Pons (tissue), 1 donor: ENCODE measurements at regions not wholly inside any gene's neighbourhood (a gene's known extent, or its start where the extent isn't known, plus 50 kb on each side); places are given as distances from the start of the nearest gene placed in this dataset.
A peak's percentile ranks its signal among the peaks of the same experiment; 100 is the strongest.

ENCODE experiments used
- DNase-seq: peaks from one replicate; pipeline ENCODE4 v3.0.0-alpha.2; 2016; ENCODE audit warnings: low spot score

DNA sequence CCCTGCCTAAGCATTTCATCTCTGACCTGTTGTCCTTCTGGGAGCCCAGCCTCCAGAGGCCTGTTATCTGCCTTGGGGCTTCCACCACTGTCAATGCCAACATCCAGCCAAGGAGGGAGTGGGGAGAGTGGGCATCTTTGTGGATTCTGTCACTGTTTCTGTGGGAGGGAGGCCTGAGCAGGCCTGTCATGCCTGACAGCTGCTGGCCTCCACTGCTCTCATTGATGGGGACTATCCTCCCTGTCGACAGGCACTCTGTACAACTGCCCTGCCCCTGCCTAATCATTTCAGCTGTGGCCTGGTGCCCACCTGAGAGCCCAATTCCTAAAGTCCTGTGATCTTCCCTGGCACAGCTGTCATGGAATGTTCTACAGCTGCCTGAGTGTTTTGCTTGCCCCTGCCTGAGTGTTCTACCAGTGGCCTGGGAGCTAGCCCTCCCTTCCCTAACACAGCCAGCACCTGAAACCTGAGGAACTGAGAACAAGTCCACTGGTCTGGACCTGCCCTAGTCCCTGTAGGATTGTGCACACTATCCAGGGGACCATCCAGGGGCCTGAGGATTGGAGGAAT is 145.3 kb downstream of the FAM83B start:
- DNase-seq, result no peak

DNA sequence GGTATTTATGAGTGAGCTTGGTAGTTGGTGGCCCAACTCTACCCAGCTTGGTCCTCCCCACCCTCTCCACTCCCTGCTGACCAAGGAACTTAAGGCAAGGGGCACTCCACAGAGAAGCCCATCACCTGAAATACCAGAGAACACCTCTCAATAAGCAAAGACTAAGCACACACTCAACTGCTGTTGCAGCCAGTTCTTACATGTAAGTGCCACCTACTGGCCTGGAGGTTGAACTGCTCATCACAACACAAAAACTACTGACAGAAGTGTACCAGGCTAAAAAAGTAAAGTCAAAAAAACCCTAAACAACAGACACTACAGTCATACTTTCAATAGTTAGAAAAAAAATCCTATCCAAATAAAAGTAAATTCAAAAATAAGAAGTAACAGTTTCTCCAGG is 146.2 kb downstream of the FAM83B start:
- DNase-seq, result no peak

DNA sequence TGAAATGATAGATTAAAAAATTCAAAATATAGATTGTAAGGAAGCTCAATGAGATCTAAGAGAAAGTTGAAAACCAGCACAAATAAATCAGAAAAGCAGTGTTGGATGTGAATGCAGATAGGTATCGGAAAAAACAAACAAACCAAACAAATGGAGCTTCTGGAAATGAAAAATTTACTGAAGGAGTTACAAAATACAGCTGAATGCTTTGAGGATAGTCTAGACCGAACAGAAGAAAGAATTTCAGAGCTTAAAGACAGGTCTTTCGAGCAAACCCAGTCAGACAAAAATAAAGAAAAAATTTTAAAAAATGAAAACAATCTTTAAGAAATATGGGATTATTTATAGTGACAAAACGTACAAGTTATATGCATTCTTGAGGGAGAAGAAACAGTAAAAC is 146.7 kb downstream of the FAM83B start:
- DNase-seq, result no peak

DNA sequence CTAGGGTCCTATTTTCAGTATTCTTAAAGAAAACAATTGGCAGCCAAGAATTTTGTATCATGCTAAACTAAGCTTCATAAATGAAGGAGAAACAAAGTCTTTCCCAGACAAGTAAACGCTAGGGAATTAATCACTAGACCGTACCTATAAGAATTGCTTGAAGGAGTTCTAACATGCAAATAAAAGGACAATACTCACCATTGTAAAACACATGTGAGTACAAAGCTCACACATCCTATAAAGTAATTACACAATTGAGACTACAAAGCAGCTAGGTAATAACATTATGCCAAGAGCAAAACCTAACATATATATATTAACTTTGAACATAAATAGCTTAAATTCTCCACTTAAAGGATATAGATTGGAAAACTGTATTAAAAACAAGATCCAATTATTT is 147.4 kb downstream of the FAM83B start:
- no peak for DNase-seq

DNA sequence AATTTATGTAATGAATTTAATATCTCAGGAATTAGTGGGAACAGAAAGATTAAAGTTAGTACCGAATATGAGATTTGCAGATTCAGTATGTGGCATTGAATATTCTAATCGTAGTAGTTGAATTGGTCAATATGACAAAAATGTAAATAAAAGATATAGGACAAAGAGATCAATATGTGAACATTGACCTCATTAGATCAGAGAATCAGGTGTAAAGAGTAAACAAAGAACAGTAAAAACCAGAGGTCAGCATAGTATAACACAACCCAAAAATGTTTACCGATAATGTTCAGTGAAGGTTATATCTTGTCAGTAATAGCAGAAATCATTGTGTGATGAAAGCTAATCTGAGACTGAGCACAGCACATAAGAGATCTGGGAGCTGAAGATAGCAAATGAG is 152.0 kb downstream of the FAM83B start:
- DNase-seq, result no peak

DNA sequence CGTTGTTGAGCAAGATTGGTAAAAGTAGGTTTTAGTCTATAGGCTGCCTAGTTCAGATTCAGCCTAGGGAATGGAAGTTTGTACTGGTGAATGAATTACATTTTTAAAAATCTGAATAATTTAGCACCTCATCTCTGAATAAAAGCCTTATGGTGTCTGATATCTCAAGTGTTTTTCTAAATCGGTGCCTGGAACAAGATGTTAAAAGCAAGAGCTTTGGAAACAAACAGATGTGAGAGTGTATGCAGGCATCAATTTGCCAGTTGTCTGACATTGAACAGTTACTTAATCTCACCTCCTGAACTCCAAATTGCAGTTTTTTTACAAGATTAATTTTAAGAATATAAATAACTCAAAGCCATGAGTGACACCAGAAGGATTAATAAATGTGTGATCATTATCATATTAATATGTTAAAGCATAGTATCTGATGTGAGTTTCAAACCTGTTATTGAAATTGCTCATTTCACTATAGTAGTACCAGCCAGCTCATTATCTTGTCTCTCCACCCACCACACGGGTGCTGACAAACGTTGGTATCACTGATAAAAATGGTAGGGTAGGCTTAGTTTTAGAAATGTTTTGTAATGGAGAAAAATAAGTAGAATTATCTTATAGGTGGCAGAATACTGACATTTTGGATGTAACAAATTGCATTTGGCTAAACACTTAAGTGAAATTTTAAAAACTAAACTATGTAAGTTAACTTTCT is 157.3 kb downstream of the FAM83B start:
- no peak for DNase-seq

DNA sequence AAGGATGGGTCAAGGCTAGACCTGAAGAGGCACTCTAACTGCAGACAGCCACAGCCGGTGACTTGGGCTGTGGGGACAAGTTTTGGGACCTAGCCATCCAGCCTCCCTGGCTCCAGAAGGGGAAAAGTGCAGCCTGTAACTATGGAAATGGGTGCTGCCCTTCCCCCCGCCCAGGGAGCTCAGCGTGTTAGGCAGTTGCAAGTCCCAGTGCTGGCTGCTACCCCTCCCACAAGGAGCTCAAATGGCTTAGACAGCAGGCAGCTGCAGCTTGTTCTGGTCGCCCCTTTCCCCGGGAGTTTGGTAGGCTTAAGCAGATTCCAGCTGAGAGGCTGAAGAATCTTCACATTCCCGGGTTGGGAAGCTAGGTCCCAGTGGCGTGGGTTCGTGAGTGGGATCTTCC is 162.6 kb downstream of the FAM83B start:
- DNase-seq, result no peak

DNA sequence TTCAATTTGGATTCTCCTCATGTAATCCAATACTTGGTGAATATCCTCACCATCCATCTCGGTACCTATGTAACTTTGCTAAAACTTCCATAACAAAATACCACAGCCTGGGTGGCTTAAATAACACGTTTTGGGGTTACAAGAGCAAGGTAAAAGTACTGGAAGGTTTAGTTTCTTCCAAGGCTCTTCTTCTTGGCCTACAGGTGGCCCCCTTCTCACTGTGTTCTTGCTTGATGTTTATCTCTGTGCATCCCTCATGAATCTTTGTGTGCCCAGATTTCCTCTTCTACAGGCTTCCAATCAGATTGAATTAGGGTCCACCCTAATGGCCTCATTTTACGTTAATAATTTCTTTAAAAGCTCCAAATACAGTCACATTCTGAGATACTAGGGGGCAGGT is 163.3 kb upstream of the HCRTR2 start:
- no peak for DNase-seq

DNA sequence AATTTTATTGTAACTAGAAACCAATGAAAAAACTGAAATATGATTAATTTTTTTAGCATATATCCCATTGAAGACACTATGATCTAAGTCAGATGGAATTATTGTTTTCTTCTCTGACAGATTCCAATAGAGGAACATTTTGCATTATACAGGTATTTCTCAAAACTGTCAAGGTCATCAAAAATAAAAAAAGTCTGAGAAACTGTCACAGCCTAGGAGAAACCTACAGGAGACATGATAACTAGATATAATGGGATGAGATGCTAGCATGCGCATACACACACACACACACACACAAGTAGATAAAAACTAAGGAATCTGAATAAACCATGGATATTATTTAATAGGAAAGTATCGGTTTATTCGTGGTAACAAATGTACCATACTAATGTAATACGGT is 161.9 kb upstream of the HCRTR2 start:
- no peak for DNase-seq

DNA sequence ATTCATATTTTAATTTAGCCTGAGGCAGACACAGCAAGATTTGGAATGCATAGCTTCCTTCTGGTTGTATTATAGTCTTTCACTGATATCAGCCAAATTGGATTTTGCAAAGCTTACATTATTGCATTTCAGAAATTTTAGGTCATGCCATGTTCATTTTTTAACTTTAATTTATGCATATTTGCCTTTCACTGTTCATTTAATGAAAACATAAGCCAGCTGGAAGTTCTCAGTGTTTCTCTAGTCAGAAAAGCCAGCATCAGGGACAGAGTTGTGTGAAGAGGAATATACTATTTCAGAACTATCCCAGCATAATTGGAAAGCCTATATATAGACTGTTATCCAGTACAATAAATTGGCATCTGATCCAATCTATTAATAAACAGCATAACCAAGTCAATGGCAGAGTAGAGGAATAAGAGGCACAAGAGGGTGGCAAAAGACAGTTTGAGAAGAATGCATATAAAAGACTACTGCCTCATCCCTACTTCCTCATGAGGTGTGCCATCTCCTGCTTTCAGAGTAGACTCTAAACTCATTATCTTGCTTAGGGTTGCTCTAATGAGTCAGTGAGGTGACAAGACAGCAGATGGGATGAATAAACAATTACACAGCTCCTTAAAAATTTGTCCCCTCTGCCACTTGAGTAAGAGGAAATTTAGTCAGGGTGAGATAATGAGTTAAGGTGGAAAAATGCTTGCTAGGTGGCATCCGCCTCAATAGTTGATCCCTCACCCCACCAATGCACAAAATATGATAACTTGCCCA is 159.8 kb upstream of the HCRTR2 start:
- no peak for DNase-seq

DNA sequence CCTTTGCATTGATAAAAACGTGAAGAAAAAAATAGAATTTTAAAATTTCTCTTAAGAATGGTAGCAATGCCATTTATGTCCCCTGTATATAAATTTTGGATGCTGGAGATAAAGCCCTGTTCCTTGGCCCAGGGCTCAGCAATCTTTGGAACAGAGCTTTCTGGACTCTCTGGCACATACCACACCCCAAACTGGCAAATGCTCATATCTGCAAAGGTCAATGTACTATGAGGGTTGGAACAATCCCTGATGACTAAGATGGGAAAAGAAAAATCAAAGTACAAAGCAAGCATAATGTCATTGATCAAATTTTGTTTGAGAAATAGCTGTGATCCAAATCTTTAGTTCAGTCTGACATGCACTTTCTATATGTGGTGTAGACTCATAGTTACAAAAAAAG is 158.1 kb upstream of the HCRTR2 start:
- no peak for DNase-seq

DNA sequence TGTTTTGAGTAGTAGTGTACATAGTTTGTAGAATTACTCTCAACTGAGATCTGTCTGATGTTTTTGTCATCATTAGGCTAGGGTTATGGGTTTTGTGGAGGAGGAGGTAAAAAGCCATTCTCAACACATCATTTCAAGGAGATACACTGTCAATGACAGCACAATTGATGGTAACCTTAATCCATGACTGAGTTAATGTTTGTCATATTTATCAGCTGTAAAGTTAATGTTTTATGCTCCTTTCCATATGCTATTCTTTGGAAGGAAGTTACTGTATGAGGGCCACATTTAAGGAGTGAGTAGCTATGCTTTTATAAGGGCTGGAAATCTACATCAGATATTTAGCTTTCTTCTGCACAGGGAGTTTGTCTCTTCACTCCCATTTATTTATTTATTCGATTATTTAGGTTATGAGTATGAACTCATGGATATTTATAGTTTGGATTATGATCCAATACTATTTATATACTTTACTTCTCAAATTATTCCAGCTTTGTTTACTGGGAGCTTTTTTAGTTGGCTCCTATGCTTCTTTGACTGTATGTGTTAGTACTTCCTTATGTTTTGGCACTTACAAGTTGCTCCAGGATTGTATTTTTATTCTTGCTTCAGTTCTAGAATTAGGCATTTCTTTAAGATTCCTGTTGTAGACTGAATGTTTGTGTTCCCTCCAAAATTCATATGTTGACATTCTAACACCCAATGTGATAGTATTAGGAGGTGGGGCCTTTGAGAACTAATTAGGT is 156.6 kb upstream of the HCRTR2 start:
- no peak for DNase-seq

DNA sequence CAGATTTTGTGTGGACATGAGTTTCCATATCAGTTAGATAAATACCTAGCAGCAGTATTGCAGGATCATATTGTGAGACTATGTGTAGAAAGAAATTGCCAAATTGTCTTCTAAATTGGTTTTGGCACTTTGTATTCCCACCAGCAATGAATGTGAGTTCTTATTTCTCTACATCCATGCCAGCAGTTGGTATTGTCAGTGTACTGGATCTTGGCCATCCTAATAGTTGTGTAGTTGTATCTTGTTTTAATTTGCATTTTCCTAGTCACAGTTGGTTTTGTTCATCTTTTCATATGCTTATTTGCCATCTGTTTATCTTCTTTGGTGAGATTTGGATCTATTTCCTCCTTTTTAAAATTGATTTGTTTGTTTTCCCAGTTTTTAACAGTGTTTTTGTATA is 154.7 kb upstream of the HCRTR2 start:
- DNase-seq, result no peak

DNA sequence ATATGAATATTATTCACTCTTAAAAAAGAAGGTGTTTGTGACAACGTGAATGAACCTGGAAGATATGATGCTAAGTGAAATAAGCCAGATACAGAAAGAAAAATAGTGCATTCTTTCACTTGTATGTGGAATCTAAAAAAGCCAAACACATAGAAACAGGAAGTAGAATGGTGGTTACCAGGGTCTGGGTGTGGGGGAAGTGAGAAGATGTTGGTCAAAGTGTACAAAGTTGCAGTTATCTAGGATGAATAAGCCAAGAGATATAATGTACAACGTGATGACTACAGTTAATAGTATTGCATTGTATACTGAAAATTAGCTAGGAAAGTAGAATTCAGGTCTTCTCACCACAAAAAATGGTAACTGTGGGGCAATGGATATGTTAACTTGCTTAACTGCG is 151.1 kb upstream of the HCRTR2 start:
- DNase-seq, result no peak

DNA sequence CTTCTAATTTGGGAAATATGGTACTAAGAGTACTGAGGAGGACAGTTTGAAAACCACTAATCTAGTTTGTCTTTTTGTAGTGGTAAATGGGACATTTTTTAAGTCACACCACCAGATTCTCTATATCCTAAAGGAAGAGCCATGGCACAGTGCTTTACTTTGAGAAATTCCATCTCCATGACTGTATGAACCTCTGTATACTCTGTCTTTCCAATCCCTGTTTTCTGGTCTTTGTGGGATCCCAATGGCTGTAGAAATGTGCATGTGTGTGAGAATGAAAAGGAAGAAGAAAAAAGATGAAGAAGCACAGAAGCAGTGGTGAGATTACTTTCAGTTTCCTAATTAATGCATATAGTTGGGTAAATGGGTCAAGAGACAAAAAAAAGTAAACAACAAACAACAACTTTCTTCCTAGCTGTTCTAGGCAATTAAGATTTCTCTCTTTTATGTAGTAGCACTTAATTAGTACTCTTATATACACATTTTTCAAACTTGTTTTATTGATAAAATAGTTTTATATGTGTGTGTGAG is 141.2 kb upstream of the HCRTR2 start:
- DNase-seq, result no peak

DNA sequence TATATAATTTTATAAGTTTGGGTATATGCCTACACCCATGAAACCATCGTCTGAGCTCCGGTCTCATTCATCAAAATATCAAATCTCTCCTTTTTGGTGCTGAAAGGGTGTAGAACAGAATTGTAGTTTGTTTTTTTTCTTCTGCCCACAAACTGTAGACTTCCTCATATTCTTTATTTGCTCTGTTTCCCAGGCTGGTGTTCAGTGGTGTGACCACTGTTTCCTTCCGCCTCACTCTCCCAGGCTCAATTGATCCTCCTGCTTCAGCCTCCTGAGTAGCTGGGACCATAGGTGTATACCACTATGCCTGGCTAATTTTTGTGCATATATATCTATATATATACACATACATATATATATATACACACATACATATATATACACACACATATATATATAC is 139.6 kb upstream of the HCRTR2 start:
- DNase-seq, result peak; percentile 34

DNA sequence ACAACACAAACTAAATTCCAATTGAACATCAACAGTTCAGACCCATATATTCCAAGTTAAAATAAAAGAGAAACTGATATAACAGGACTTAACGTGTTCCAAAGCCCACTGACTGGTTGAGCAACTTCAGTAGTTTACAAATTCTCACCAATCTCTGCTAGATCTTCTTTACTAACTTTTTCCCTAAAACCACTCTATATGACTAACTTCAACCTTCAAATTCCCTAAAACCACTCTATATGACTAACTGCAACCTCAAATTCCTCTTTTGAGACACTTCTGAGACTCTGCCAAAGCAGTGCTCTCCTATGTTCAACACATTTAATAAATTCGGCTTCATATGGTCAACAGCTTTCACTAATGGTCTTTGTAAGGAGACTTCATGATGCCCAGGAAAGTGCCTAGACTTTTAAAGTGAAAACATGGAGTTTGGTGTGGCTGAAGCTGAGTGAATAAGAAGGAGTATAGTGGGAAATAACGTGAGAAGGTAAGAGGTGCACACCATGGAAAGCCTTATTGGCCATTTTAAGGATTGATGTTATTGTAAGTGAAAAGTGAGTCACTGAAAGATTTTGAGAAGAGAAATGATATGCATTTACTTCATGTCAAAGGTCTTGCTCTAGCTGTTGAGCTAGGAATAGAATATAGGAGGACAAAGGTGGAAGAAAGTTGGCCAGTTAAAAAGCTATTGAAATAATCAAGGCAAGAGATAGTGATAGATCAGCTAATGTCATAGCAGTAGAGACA is 134.0 kb upstream of the HCRTR2 start:
- DNase-seq, result no peak

DNA sequence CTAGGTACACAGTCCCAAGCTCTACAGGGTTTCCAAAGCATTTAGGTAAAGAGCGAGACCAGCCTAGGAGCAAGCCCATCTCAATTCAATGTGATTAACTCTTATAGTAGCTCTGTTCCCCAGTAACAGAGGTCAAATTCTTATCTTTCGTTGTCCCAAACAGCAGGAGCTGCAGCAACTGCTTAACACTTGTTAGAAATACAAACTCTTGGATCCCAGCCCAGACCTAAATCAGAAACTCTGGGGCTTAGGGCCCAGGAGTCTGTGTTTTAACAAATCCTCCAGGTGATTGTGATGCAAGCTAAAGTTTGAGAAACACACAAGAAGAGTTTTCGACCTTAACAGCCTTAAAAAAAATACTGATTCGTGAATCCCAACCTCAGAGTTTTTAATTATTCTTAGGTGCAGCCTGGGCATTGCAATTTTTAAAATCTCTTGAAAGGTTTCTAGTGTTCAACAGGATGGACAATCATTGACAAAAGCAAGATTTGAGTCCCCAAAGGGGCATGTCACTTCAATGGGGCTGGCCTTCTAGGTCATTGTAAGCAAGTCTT is 127.4 kb upstream of the HCRTR2 start:
- DNase-seq, result no peak

DNA sequence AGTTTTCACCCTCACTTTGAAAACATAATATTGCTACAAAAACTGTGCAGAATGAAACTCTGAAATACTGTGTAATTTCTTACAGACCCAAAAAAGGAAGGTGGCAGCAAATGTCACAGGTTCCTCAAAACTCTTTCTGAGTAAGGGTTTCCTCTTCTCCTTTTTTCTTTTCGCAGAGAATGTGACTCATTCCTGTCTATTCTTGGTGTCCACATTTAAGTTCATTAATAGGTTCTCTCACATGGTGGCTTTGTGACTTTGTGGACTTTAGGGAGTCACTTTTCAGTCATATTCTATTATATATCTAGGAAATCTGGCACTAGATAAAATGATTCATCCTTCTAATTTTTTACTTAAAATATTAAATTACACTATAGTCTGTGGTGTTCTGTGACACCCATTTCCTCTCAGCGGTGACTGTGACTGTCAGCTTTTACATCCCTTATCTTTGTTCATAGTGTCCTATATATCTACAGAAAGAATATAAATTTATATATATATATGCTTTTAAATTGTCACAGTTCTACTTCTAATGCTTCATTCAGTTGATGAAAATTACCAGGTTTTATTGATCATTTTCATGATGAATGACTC is 126.8 kb upstream of the HCRTR2 start:
- peak; percentile 78 for DNase-seq

DNA sequence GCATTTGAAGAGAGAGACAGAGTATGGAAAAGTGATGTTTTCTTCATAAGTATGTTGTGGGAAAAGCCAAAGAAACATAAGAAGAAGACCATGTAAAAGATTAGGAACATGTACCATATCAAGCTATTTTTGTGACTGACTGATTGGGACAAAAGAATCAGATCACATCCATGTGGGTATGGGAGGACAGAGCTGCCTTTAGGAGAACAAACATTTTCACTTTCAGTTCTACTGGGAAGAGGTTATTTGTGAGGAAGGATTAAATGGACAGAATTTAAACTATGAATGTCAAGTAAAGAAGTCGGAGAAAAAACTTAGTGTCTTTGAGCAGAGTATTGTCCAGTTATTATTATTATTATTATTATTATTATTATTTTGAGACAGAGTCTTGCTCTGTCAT is 124.4 kb upstream of the HCRTR2 start:
- no peak for DNase-seq

DNA sequence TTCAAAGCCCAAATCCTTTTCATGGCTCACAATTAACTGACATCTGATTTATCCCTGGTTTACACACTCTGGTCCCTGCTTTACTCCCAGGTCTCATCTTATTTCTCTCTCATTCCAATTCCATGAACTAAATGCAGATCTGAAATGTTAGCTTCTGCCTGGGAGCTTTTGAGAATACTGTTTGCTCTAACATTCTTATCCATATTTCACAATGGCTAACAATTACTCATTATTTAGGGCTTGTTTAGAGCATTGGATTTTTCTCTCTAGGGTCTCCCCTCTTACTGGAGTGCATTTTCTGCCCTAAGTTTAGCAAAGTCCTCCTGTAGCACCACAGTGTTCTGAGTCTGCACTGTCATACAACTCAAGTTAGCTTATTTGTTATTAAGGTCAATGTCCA is 121.5 kb upstream of the HCRTR2 start:
- no peak for DNase-seq
